Body of pancreas (tissue), 4 donors: ENCODE measurements at regions not wholly inside any gene's neighbourhood (a gene's known extent, or its start where the extent isn't known, plus 50 kb on each side); places are given as distances from the start of the nearest gene placed in this dataset.

ENCODE experiments used
- CTCF ChIP-seq, 7 experiments: fragments of 450-650 bp in 4 of 7; fragments of 200-600 bp in 3 of 7; sonication (generic) in 3 of 7; IDR thresholded peaks; one replicate each; pipeline ENCODE4 v1.5.1; 2016 to 2019; ENCODE audit warnings: antibody characterized with exemption in 7 of 7
- POLR2A ChIP-seq, 3 donors: fragments of 450-650 bp; IDR thresholded peaks; one replicate each; pipeline ENCODE4 v1.6.1; 2016; ENCODE audit warnings: antibody characterized with exemption in 3 of 3, mild to moderate bottlenecking in 2 of 3

- TF ChIP-seq CTCF (IDR thresholded peaks at IDR 0.05) (no peak), POLR2A (IDR thresholded peaks at IDR 0.05) (no peak)
Measured at GRCh38 chr1:244354810-244355278, 96.9 kb downstream of the ADSS2 start.
